ENCODE measurements at regions not wholly inside any gene's neighbourhood (a gene's known extent, or its start where the extent isn't known, plus 50 kb on each side); places are given as distances from the start of the nearest gene placed in this dataset.
"Not testable (repeated sequence)": the region's sequence is repeated elsewhere in the genome, so short reads cannot be mapped to it uniquely, and the experiment has no call there.

- H3K9me3 Mint-ChIP-seq: peaks cover 0 to 26% (median 13%) of the 10 kb centered on the region in 7 donors
Observed at GRCh38 chr11:13189561-13190426, 87.8 kb upstream of the BMAL1 start.

GRCh38 chr11:13193613-13194012 lies 84.0 kb upstream of the BMAL1 start:
- no peak overlapping the region for H3K27ac ChIP-seq (ENCODE audit: insufficient read depth, low read length, poor library complexity, severe bottlenecking)
- Mint-ChIP-seq H3K9me3 (peaks cover 4 to 31% (median 15%) of the 10 kb centered on the region in 7 donors), H3K36me3 (peaks cover 3% of the 10 kb centered on the region), H3K27ac (no peak overlapping the region), H3K4me1 (no peaks in the 10 kb centered on the region), H3K27me3 (peaks cover 24% of the 10 kb centered on the region), H3K4me3 (no peak overlapping the region)
- H3K4me3 ChIP-seq (ENCODE audit: low read depth, low read length): no peak overlapping the region
- DNase-seq: no peak
- no peaks in the 10 kb centered on the region for H3K4me1 ChIP-seq (ENCODE audit: control insufficient read depth, insufficient read depth, low read length, poor library complexity, severe bottlenecking)
- peaks cover 5% of the 10 kb centered on the region for H3K27me3 ChIP-seq (ENCODE audit: control insufficient read depth, insufficient read depth, low read length)
- no peak for ATAC-seq (ENCODE audit: low read depth in 2 of 2)
- H3K9me3 ChIP-seq (ENCODE audit: control insufficient read depth in 2 of 2, low read length in 2 of 2): peaks cover 13 to 18% of the 10 kb centered on the region in 2 experiments
- no peaks in the 10 kb centered on the region for H3K36me3 ChIP-seq (ENCODE audit: control insufficient read depth, insufficient read depth, low read length)

More at GRCh38 chr11:13189561-13190426, 87.8 kb upstream of the BMAL1 start:
- Mint-ChIP-seq H3K36me3 (peaks cover 3% of the 10 kb centered on the region), H3K27me3 (peaks cover 29% of the 10 kb centered on the region), H3K4me1 (peaks cover 0 to 4% (median 0%) of the 10 kb centered on the region in 4 donors), H3K27ac (no peak overlapping the region), H3K4me3 (no peak overlapping the region)
- H3K27ac ChIP-seq (ENCODE audit: insufficient read depth, low read length, poor library complexity, severe bottlenecking): no peak overlapping the region
- no peak overlapping the region for H3K4me3 ChIP-seq (ENCODE audit: low read depth, low read length)
- H3K4me1 ChIP-seq (ENCODE audit: control insufficient read depth, insufficient read depth, low read length, poor library complexity, severe bottlenecking): no peaks in the 10 kb centered on the region
- peaks cover 0 to 11% of the 10 kb centered on the region in 2 experiments for H3K9me3 ChIP-seq (ENCODE audit: control insufficient read depth in 2 of 2, low read length in 2 of 2)
- no peaks in the 10 kb centered on the region for H3K36me3 ChIP-seq (ENCODE audit: control insufficient read depth, insufficient read depth, low read length)
- peaks cover 5% of the 10 kb centered on the region for H3K27me3 ChIP-seq (ENCODE audit: control insufficient read depth, insufficient read depth, low read length)
- ATAC-seq (ENCODE audit: low read depth in 2 of 2): no peak
- DNase-seq: no peak

GRCh38 chr11:13197374-13197773 lies 80.2 kb upstream of the BMAL1 start:
- H3K27me3 Mint-ChIP-seq: peaks cover 12% of the 10 kb centered on the region
- peak overlapping the region in 1 of 3 donors; percentile 41 for H3K27ac Mint-ChIP-seq
- not testable (repeated sequence) for H3K27me3 ChIP-seq (ENCODE audit: control insufficient read depth, insufficient read depth, low read length); H3K4me1 Mint-ChIP-seq; H3K36me3 Mint-ChIP-seq; H3K36me3 ChIP-seq (ENCODE audit: control insufficient read depth, insufficient read depth, low read length); ATAC-seq (ENCODE audit: low read depth in 2 of 2); H3K4me3 ChIP-seq (ENCODE audit: low read depth, low read length); H3K27ac ChIP-seq (ENCODE audit: insufficient read depth, low read length, poor library complexity, severe bottlenecking); H3K4me1 ChIP-seq (ENCODE audit: control insufficient read depth, insufficient read depth, low read length, poor library complexity, severe bottlenecking); H3K4me3 Mint-ChIP-seq; DNase-seq
- peaks cover 2 to 30% (median 11%) of the 10 kb centered on the region in 7 donors for H3K9me3 Mint-ChIP-seq
- H3K9me3 ChIP-seq (ENCODE audit: control insufficient read depth in 2 of 2, low read length in 2 of 2): peaks cover 11 to 18% of the 10 kb centered on the region in 2 experiments

- Mint-ChIP-seq H3K9me3 (peaks cover 0 to 2% (median 0%) of the 10 kb centered on the region in 7 donors), H3K27ac (no peak overlapping the region), H3K4me1 (peaks cover 6 to 28% (median 15%) of the 10 kb centered on the region in 4 donors), H3K4me3 (no peak overlapping the region), H3K27me3 (no peaks in the 10 kb centered on the region), H3K36me3 (no peaks in the 10 kb centered on the region)
- no peak overlapping the region for H3K27ac ChIP-seq (ENCODE audit: insufficient read depth, low read length, poor library complexity, severe bottlenecking)
- ATAC-seq (ENCODE audit: low read depth in 2 of 2) (no peak), DNase-seq (peak in 1 of 3 donors; percentile 21)
- H3K9me3 ChIP-seq (ENCODE audit: control insufficient read depth in 2 of 2, low read length in 2 of 2): no peaks in the 10 kb centered on the region
- no peak overlapping the region for H3K4me3 ChIP-seq (ENCODE audit: low read depth, low read length)
- H3K4me1 ChIP-seq (ENCODE audit: control insufficient read depth, insufficient read depth, low read length, poor library complexity, severe bottlenecking): peaks cover 14% of the 10 kb centered on the region
- H3K36me3 ChIP-seq (ENCODE audit: control insufficient read depth, insufficient read depth, low read length): no peaks in the 10 kb centered on the region
- no peaks in the 10 kb centered on the region for H3K27me3 ChIP-seq (ENCODE audit: control insufficient read depth, insufficient read depth, low read length)
Observed at GRCh38 chr11:13205486-13205885, 72.1 kb upstream of the BMAL1 start.

- H3K27me3 ChIP-seq (ENCODE audit: control insufficient read depth, insufficient read depth, low read length): no peaks in the 10 kb centered on the region
- Mint-ChIP-seq H3K27me3 (no peaks in the 10 kb centered on the region), H3K9me3 (no peaks in the 10 kb centered on the region), H3K4me1 (peaks cover 6 to 28% (median 15%) of the 10 kb centered on the region in 4 donors), H3K27ac (peak overlapping the region in 1 of 3 donors; percentile 2), H3K36me3 (no peaks in the 10 kb centered on the region), H3K4me3 (peak overlapping the region in 2 of 4 donors; percentile 31 to 33)
- no peaks in the 10 kb centered on the region for H3K9me3 ChIP-seq (ENCODE audit: control insufficient read depth in 2 of 2, low read length in 2 of 2)
- H3K36me3 ChIP-seq (ENCODE audit: control insufficient read depth, insufficient read depth, low read length): no peaks in the 10 kb centered on the region
- no peak for DNase-seq
- no peak for ATAC-seq (ENCODE audit: low read depth in 2 of 2)
- no peak overlapping the region for H3K27ac ChIP-seq (ENCODE audit: insufficient read depth, low read length, poor library complexity, severe bottlenecking)
- H3K4me1 ChIP-seq (ENCODE audit: control insufficient read depth, insufficient read depth, low read length, poor library complexity, severe bottlenecking): peaks cover 14% of the 10 kb centered on the region
- no peak overlapping the region for H3K4me3 ChIP-seq (ENCODE audit: low read depth, low read length)
Observed at GRCh38 chr11:13206086-13206640, 71.4 kb upstream of the BMAL1 start.

- peak overlapping the region; percentile 63 to 89 (median 77) for H3K4me3 Mint-ChIP-seq
- H3K4me3 ChIP-seq (ENCODE audit: low read depth, low read length): peak overlapping the region; percentile 74
- H3K9me3 Mint-ChIP-seq: no peaks in the 10 kb centered on the region
- no peaks in the 10 kb centered on the region for H3K36me3 ChIP-seq (ENCODE audit: control insufficient read depth, insufficient read depth, low read length)
- peaks cover 6 to 28% (median 15%) of the 10 kb centered on the region in 4 donors for H3K4me1 Mint-ChIP-seq
- no peaks in the 10 kb centered on the region for H3K9me3 ChIP-seq (ENCODE audit: control insufficient read depth in 2 of 2, low read length in 2 of 2)
- no peaks in the 10 kb centered on the region for H3K27me3 Mint-ChIP-seq
- DNase-seq (no peak), ATAC-seq (ENCODE audit: low read depth in 2 of 2) (no peak)
- H3K27ac ChIP-seq (ENCODE audit: insufficient read depth, low read length, poor library complexity, severe bottlenecking): no peak overlapping the region
- no peaks in the 10 kb centered on the region for H3K27me3 ChIP-seq (ENCODE audit: control insufficient read depth, insufficient read depth, low read length)
- H3K27ac Mint-ChIP-seq: peak overlapping the region; percentile 34 to 93 (median 74)
- peaks cover 14% of the 10 kb centered on the region for H3K4me1 ChIP-seq (ENCODE audit: control insufficient read depth, insufficient read depth, low read length, poor library complexity, severe bottlenecking)
- no peaks in the 10 kb centered on the region for H3K36me3 Mint-ChIP-seq
Observed at GRCh38 chr11:13207270-13207664, 70.3 kb upstream of the BMAL1 start.

GRCh38 chr11:13207665-13208594 lies 69.7 kb upstream of the BMAL1 start:
- H3K27me3 ChIP-seq (ENCODE audit: control insufficient read depth, insufficient read depth, low read length): peaks cover under 1% of the 10 kb centered on the region
- DNase-seq: peak in 2 of 3 donors; percentile 25 to 73
- ATAC-seq (ENCODE audit: low read depth in 2 of 2): peak; percentile 62 to 71
- H3K4me3 Mint-ChIP-seq: peak overlapping the region; percentile 63 to 89 (median 77)
- no peaks in the 10 kb centered on the region for H3K27me3 Mint-ChIP-seq
- H3K9me3 Mint-ChIP-seq: no peaks in the 10 kb centered on the region
- H3K4me1 ChIP-seq (ENCODE audit: control insufficient read depth, insufficient read depth, low read length, poor library complexity, severe bottlenecking): peaks cover 14% of the 10 kb centered on the region
- peak overlapping the region; percentile 34 to 93 (median 74) for H3K27ac Mint-ChIP-seq
- H3K9me3 ChIP-seq (ENCODE audit: control insufficient read depth in 2 of 2, low read length in 2 of 2): no peaks in the 10 kb centered on the region
- H3K36me3 ChIP-seq (ENCODE audit: control insufficient read depth, insufficient read depth, low read length): no peaks in the 10 kb centered on the region
- no peak overlapping the region for H3K27ac ChIP-seq (ENCODE audit: insufficient read depth, low read length, poor library complexity, severe bottlenecking)
- H3K4me3 ChIP-seq (ENCODE audit: low read depth, low read length): peak overlapping the region; percentile 74
- no peaks in the 10 kb centered on the region for H3K36me3 Mint-ChIP-seq
- peaks cover 6 to 28% (median 15%) of the 10 kb centered on the region in 4 donors for H3K4me1 Mint-ChIP-seq

All from CD4-positive, CD25-positive, alpha-beta regulatory T cell (primary cell).